NB4 (cell line): ENCODE measurements at regions not wholly inside any gene's neighbourhood (a gene's known extent, or its start where the extent isn't known, plus 50 kb on each side); places are given as distances from the start of the nearest gene placed in this dataset.
"Not testable (repeated sequence)": the region's sequence is repeated elsewhere in the genome, so short reads cannot be mapped to it uniquely, and the experiment has no call there.

Experiments
- DNase-seq: peaks from one replicate; pipeline ENCODE4 v3.0.0; 2010; ENCODE audit warnings: low read depth
- H3K4me3 ChIP-seq: one replicate; pipeline ENCODE4 v1.5.1; 2011; ENCODE audit warnings: mild to moderate bottlenecking, low read depth, low read length, moderate library complexity
- MYC ChIP-seq: IDR thresholded peaks from 2 replicates; pipeline ENCODE4 v1.6.1; 2011; ENCODE audit warnings: low read depth, low read length
- POLR2A ChIP-seq: IDR thresholded peaks from 2 replicates; pipeline ENCODE4 v1.6.1; 2011; ENCODE audit warnings: mild to moderate bottlenecking; ENCODE audit not compliant: insufficient read length; ENCODE audit errors: extremely low read depth
- TF ChIP-seq, protein P1 (sequence below): IDR thresholded peaks from one replicate; pipeline ENCODE4 v1.5.1; 2012; ENCODE audit warnings: low read depth, low read length
- TF ChIP-seq, protein P2 (sequence below): IDR thresholded peaks from 2 replicates; pipeline ENCODE4 v1.6.1; 2011; ENCODE audit warnings: low read depth, low read length

DNA sequence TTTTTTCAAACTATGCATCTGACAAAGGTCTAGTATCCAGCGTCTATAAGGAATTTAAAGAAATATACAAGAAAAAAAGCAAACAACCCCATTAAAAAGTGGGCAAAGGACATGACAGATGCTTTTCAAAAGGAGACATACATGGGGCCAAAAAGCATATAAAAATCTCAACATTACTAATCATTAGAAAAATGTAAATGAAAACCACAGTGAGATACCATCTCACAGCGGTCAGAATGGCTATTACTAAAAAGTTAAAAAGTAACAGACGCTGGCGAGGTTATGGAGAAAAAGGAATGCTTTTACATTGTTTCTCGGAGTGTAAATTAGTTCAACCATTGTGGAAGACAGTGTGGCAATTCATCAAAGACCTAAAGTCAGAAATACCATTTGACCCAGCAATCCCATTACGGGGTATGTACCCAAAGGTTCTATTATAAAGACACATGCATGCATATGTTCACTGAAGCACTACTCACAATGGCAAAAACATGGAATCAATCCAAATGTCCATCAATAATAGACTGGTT, 643.1 kb upstream of the LRRTM1 start:
- no peak for DNase-seq
- H3K4me3 ChIP-seq, result no peak overlapping the region
- TF ChIP-seq MYC, result no peak
- TF ChIP-seq POLR2A, result no peak
- TF ChIP-seq, protein P1, sequence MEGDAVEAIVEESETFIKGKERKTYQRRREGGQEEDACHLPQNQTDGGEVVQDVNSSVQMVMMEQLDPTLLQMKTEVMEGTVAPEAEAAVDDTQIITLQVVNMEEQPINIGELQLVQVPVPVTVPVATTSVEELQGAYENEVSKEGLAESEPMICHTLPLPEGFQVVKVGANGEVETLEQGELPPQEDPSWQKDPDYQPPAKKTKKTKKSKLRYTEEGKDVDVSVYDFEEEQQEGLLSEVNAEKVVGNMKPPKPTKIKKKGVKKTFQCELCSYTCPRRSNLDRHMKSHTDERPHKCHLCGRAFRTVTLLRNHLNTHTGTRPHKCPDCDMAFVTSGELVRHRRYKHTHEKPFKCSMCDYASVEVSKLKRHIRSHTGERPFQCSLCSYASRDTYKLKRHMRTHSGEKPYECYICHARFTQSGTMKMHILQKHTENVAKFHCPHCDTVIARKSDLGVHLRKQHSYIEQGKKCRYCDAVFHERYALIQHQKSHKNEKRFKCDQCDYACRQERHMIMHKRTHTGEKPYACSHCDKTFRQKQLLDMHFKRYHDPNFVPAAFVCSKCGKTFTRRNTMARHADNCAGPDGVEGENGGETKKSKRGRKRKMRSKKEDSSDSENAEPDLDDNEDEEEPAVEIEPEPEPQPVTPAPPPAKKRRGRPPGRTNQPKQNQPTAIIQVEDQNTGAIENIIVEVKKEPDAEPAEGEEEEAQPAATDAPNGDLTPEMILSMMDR, result no peak
- TF ChIP-seq, protein P2, sequence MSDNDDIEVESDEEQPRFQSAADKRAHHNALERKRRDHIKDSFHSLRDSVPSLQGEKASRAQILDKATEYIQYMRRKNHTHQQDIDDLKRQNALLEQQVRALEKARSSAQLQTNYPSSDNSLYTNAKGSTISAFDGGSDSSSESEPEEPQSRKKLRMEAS, result no peak

DNA sequence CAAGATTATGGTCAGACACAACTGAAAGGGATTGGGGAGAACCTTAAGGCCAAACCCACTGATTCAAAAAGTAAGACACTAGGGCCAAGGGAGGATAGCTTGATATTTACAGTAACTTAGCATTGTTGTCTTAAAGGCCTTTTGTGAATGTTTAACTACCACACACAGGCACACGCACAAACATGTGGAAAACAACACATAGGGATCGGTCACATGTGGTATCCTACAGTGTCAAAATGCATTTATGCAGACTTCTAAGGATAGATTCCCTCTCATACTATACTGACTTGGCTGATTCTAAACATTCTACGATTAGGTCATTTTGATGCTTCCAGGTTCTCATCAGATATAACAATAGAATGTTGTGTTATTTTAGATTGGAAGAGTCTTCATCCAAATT, 638.9 kb upstream of the LRRTM1 start:
- no peak for DNase-seq
- TF ChIP-seq, protein P1, result no peak
- TF ChIP-seq, protein P2, result no peak
- TF ChIP-seq MYC (no peak), POLR2A (no peak)

DNA sequence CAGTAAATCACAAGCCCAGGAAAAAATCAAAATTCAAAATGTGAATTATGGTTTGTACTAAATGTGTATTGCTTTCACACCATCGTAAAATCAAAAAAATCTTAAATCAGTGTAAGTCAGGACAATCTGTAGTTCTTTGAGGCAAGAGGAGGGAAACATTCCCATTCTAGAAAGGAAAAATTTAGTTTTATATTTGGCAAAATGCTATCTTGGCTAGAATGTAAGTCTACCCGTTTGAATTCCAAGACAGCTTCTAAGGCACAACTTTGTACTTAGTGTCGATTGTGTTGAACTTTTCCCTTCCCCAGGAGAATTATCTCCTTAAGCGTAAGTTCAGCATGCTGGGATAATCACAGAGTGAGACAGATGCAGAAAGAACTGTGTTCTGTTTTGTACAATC, 638.2 kb upstream of the LRRTM1 start:
- no peak overlapping the region for H3K4me3 ChIP-seq
- TF ChIP-seq, protein P1, result no peak
- TF ChIP-seq POLR2A (no peak), MYC (no peak)
- TF ChIP-seq, protein P2, result no peak

More for the DNA sequence above, 638.9 kb upstream of the LRRTM1 start:
- H3K4me3 ChIP-seq, result no peak overlapping the region

GRCh38 chr2:80938463-80938862, 633.9 kb upstream of the LRRTM1 start:
- TF ChIP-seq, protein P2, result no peak
- TF ChIP-seq POLR2A (no peak), MYC (no peak)
- TF ChIP-seq, protein P1, result no peak
- no peak overlapping the region for H3K4me3 ChIP-seq
- no peak for DNase-seq

More for the DNA sequence above, 638.2 kb upstream of the LRRTM1 start:
- DNase-seq, result no peak

GRCh38 chr2:80931820-80932219, 627.3 kb upstream of the LRRTM1 start:
- not testable (repeated sequence) for H3K4me3 ChIP-seq, DNase-seq

- H3K4me3 ChIP-seq, result no peak overlapping the region
- TF ChIP-seq, protein P1, result no peak
- TF ChIP-seq POLR2A, result no peak
- TF ChIP-seq, protein P2, result no peak
- TF ChIP-seq MYC, result no peak
- no peak for DNase-seq
Measured at GRCh38 chr2:80930777-80931176, 626.2 kb upstream of the LRRTM1 start.
